Lung (tissue), 11 donors: ENCODE measurements at regions not wholly inside any gene's neighbourhood (a gene's known extent, or its start where the extent isn't known, plus 50 kb on each side); places are given as distances from the start of the nearest gene placed in this dataset.

Source experiments
- ATAC-seq: fragments of 200-7000 bp; cut with Tn5 transposase; one replicate; pipeline ENCODE4 v1.9.1; 2020; ENCODE audit warnings: moderate number of reproducible peaks; ENCODE audit not compliant: insufficient read depth, low FRiP score
- DNase-seq, 3 donors: peaks; one replicate each; pipeline ENCODE4 v3.0.0-alpha.2; 2013 to 2017
- H3K27ac ChIP-seq, 2 donors: one replicate each; pipeline ENCODE4 v1.5.1; 2013; ENCODE audit warnings: mild to moderate bottlenecking in 2 of 2, moderate library complexity in 2 of 2, control low read depth in 1 of 2, inconsistent platforms in 1 of 2, low read depth in 1 of 2, low read length in 1 of 2
- H3K27me3 ChIP-seq, 3 donors: one replicate each; pipeline ENCODE4 v1.5.1; 2013; ENCODE audit warnings: low read length in 2 of 3; ENCODE audit not compliant: control insufficient read depth in 3 of 3, insufficient read depth in 3 of 3
- H3K36me3 ChIP-seq, 4 donors: one replicate each; pipeline ENCODE4 v1.5.1; 2013; ENCODE audit warnings: low read length in 4 of 4, mild to moderate bottlenecking in 1 of 4, moderate library complexity in 1 of 4; ENCODE audit not compliant: control insufficient read depth in 4 of 4, insufficient read depth in 4 of 4
- H3K4me1 ChIP-seq, 5 donors: one replicate each; pipeline ENCODE4 v1.5.1; 2013; ENCODE audit warnings: low read length in 5 of 5, mild to moderate bottlenecking in 2 of 5, moderate library complexity in 1 of 5; ENCODE audit not compliant: control insufficient read depth in 5 of 5, insufficient read depth in 5 of 5
- H3K4me3 ChIP-seq: one replicate; pipeline ENCODE4 v1.5.1; 2013; ENCODE audit warnings: mild to moderate bottlenecking, control low read depth, moderate library complexity
- H3K9ac ChIP-seq, 2 donors: one replicate each; pipeline ENCODE4 v1.5.1; 2013; ENCODE audit warnings: low read length in 2 of 2, control low read depth in 1 of 2; ENCODE audit not compliant: insufficient read depth in 1 of 2
- H3K9me3 ChIP-seq, 4 donors: one replicate each; pipeline ENCODE4 v1.5.1; 2013; ENCODE audit warnings: low read length in 3 of 4, mild to moderate bottlenecking in 1 of 4, moderate library complexity in 1 of 4; ENCODE audit not compliant: control insufficient read depth in 4 of 4, insufficient read depth in 3 of 4
- CTCF ChIP-seq: IDR thresholded peaks from 2 replicates; pipeline ENCODE4 v1.5.1; 2012; ENCODE audit warnings: mild to moderate bottlenecking; ENCODE audit errors: control extremely low read depth, extremely low read depth
- WGBS, 2 donors: extraction: QIAGEN DNeasy Blood & Tissue Kit; methylation state at CpG; one replicate each; pipeline ENCODE4 v1.1.7; 2013; 5-methylcytosine and 5-hydroxymethylcytosine counted together
- donor health status: control.
- donor health status: control.
- donor health status: Bipolar disorder and iron deficiency.
- donor health status: healthy.
- donor health status: DM: yes; HTN: yes; CAD: no.

GRCh38 chr15:47552978-47553608 is 164.2 kb upstream of the SEMA6D start:
- WGBS, 2 donors = 81 to 83% methylated on average over 10 of the region's 10 CpGs
- no peak for DNase-seq
- no peaks in the 10 kb centered on the region for H3K27me3 ChIP-seq
- no peak for ATAC-seq
- H3K9me3 ChIP-seq = no peaks in the 10 kb centered on the region
- H3K4me3 ChIP-seq = no peak overlapping the region
- no peak overlapping the region for H3K9ac ChIP-seq
- no peaks in the 10 kb centered on the region for H3K36me3 ChIP-seq
- H3K27ac ChIP-seq = no peak overlapping the region
- no peaks in the 10 kb centered on the region for H3K4me1 ChIP-seq
- TF ChIP-seq CTCF = no peak

- Histone ChIP-seq H3K9me3 (no peaks in the 10 kb centered on the region), H3K27ac (no peak overlapping the region), H3K4me3 (no peak overlapping the region), H3K4me1 (no peaks in the 10 kb centered on the region), H3K9ac (no peak overlapping the region), H3K36me3 (no peaks in the 10 kb centered on the region), H3K27me3 (no peaks in the 10 kb centered on the region)
- TF ChIP-seq CTCF = no peak
- no peak for DNase-seq
- WGBS, 2 donors = 79 to 87% methylated on average over 1 of the region's 1 CpG
- ATAC-seq = no peak
Observed at GRCh38 chr15:47553947-47554346, 163.4 kb upstream of the SEMA6D start.

GRCh38 chr15:47561102-47561501 is 156.2 kb upstream of the SEMA6D start:
- no peak for TF ChIP-seq CTCF
- no peak overlapping the region for H3K9ac ChIP-seq
- no peaks in the 10 kb centered on the region for H3K4me1 ChIP-seq
- H3K4me3 ChIP-seq = no peak overlapping the region
- no peaks in the 10 kb centered on the region for H3K27me3 ChIP-seq
- no peak overlapping the region for H3K27ac ChIP-seq
- DNase-seq (no peak), ATAC-seq (no peak)
- H3K36me3 ChIP-seq = no peaks in the 10 kb centered on the region
- WGBS, 2 donors = 75 to 87% methylated on average over 1 of the region's 1 CpG
- H3K9me3 ChIP-seq = peaks cover 0 to 10% (median 3%) of the 10 kb centered on the region in 4 donors

- no peak for DNase-seq
- no peak for ATAC-seq
- H3K9me3 ChIP-seq = peaks cover 0 to 7% (median under 1%) of the 10 kb centered on the region in 4 donors
- H3K4me1 ChIP-seq = peaks cover 0 to 10% (median 0%) of the 10 kb centered on the region in 5 donors
- H3K4me3 ChIP-seq = no peak overlapping the region
- H3K36me3 ChIP-seq = no peaks in the 10 kb centered on the region
- 63 to 76% methylated on average over 3 of the region's 3 CpGs for WGBS, 2 donors
- TF ChIP-seq CTCF = no peak
- no peaks in the 10 kb centered on the region for H3K27me3 ChIP-seq
- no peak overlapping the region for H3K27ac ChIP-seq
- no peak overlapping the region for H3K9ac ChIP-seq
Observed at GRCh38 chr15:47565949-47566348, 151.4 kb upstream of the SEMA6D start.
